ENCODE measurements at regions not wholly inside any gene's neighbourhood (a gene's known extent, or its start where the extent isn't known, plus 50 kb on each side); places are given as distances from the start of the nearest gene placed in this dataset.
"Not testable (repeated sequence)": the region's sequence is repeated elsewhere in the genome, so short reads cannot be mapped to it uniquely, and the experiment has no call there.

GRCh38 chrX:22536746-22537304 lies 264.1 kb downstream of the CBLL2 start:
- no peak for FAIRE-seq

DNA sequence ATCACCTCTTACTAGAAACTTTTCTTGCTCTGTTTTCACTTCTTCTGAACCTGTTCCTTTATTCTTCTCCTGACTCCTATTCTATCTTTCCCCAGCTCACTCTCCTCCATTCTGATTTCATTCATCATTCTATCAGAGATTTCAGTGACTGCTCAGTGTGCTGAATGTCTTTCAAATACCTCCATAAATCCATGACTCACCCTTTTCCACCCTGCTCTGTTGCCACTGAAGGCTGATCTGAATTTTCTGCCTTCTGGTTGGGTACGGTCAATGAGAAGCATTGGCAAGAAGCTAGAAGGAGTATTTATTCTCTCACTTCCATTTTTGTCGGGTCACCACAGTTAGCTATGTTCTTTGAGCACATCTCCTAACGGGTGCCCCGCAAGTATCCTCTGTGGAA lies 265.9 kb downstream of the CBLL2 start:
- no peak for FAIRE-seq

DNA sequence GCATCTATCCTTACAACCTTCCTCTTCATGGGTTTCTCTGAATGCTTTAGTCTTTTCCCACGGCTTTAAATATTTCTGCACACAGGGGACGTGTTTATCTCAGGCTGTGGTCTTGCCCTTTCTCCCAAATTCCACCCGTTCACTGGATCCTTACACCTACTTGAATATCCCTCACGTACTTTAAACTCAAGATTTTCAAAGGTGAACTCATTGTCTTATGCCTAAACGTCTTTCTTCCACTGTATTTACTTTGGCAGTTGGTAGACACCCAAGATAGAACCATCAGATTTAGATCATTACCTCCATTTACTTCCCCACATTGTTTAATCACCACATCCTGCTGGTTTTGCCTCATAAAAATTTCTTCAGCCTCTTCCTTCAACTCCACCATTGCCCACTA lies 269.2 kb downstream of the CBLL2 start:
- no peak for FAIRE-seq

GRCh38 chrX:22542641-22543040 lies 269.9 kb downstream of the CBLL2 start:
- no peak for FAIRE-seq

DNA sequence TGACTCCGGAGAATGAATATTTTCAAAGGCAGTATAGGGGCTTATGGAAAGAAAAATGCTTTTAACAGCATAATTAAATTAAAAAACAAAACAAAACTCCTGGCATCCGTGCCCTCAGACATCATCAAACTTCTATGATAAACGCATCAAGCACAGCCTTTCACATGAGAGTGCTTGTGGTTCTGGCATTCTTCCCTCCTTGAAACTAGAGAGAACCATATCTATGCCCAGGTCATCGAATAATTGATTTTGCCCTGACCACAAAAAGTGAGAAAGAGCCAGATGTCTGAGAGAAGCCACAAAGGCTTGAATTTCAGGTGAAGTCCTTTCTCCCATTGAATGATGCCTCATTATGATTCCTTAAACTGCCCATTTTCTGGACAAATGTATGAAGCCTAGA lies 286.8 kb downstream of the CBLL2 start:
- FAIRE-seq: no peak

- FAIRE-seq: no peak
These were observed 302.6 kb downstream of the CBLL2 start for GRCh38 chrX:22575161-22575845.

- no peak for FAIRE-seq
These were observed 304.5 kb downstream of the CBLL2 start for GRCh38 chrX:22577181-22577580.

DNA sequence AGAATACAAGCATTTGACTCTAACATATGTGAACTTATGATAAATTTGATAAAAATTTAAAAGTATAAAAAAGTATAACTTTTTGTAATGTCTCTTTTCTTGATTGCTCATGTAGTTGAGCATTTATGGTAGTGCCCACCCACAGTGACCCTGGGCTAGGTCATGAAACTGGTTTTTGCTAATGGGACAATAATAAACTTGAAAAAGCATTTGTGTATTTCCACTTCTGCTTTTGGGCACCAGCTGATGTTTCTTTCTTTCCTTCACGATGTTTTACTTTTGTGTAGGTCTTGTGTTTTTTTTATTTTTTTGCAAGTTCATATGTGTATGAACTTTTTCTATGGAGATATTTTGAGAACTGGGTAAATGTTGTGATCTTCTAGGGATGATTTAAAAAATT lies 313.1 kb downstream of the CBLL2 start:
- FAIRE-seq: no peak

DNA sequence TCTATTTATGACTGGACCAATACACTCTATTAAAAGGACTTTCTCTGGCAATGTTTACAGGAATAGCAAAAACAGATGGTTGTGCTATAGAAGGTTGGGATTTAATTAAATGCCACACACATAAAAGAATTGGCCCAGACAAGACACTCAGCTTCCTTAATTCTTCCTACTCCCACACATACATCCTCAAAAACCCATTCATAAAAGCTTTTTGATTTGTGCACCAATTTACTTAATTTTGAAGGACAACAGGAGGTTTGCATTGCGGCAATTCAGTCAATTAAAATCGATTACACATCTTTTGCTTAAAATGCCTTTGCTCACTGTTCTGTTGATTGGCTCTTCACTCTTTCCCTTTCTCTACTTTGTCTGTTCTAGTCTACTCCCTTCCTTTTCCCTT lies 317.1 kb downstream of the CBLL2 start:
- FAIRE-seq: no peak

- no peak for FAIRE-seq
These were observed 322.1 kb downstream of the CBLL2 start for GRCh38 chrX:22594766-22595165.

DNA sequence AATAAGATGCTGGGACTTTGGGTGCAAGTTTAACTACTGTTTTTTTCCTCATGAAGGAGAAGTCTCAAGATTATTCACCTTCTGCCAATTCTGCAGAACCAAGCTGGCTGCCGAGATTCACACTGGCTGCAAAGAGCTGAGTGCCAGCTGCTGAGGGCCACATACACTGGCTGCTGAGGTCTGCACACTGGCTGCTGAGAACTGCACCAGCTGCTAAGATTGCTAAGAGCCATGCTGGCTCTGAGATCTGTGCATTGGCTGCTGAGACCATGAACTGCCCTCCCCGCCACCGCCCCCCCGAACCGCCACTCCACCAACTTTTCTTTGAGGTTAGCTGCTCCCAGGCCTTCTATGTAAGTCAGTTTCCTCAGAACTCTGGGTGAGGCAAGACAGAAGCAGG lies 330.3 kb downstream of the CBLL2 start:
- no peak for FAIRE-seq

- FAIRE-seq: not testable (repeated sequence)
These were observed 336.7 kb downstream of the CBLL2 start for GRCh38 chrX:22609452-22609851.

DNA sequence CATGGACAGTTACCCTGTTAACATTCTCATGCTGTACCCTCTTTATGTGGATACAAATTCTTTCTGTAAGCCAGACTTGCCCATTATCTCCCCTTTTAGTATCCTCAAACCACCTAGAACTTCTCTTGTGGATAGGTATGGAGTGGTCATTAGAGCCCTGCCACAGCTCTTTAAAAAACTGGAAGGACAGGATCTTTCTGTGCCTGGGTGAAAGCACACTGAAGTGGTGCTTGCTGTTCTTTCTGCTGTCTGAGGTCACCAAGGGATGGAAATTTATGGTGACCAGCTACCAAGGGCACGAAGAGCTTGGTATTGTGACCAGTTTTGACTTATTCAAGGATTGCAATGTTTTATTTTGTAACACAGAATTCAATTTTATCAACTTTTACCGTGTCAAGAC lies 344.2 kb downstream of the CBLL2 start:
- FAIRE-seq: no peak

DNA sequence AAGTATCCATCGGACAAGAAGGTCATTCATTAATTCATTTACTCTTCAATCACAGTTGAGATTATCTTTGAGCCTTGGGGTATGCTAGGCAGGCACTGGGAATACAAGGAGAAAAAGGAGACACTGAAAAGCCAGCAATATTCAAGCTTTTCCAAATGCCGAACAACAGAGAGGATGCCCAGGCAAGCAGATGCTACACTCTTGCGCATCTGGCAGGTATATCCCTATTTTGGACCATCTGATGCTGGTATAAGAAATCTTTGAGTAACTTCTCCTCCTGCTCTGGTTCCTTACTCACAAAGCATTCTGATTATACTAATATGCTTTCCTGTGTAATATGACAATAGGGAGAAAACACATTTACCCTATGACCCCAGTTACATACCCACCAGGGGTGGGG lies 354.9 kb downstream of the CBLL2 start:
- no peak for FAIRE-seq

- no peak for FAIRE-seq
These were observed 355.6 kb downstream of the CBLL2 start for GRCh38 chrX:22628275-22628674.

- FAIRE-seq: no peak
These were observed 356.5 kb downstream of the CBLL2 start for GRCh38 chrX:22629105-22629725.

DNA sequence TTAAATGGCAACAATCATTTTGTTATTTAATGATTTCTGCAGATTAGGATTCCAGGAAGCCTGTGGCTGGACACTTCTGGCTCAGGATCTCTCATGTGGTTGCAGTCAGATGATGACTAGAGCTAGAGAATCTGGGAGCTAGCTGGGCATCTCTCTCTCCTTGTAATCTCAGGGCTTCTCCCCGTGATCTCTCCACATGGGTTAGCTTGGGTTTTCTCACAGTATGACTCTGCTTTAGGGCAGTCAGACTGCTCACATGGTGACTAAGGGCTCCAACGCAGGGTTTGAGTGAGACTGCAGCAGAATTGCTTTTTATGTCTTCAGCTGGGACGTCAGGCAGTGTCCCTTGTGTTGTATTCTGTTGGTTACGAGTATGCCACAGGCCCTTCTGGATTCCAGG lies 361.4 kb downstream of the CBLL2 start:
- no peak for FAIRE-seq

- FAIRE-seq: no peak
These were observed 362.0 kb downstream of the CBLL2 start for GRCh38 chrX:22634751-22635150.

- FAIRE-seq: no peak
These were observed 351.5 kb upstream of the DDX53 start for GRCh38 chrX:22648281-22648680.

GRCh38 chrX:22650691-22651090 lies 349.1 kb upstream of the DDX53 start:
- no peak for FAIRE-seq

GRCh38 chrX:22652596-22652995 lies 347.2 kb upstream of the DDX53 start:
- FAIRE-seq: no peak

DNA sequence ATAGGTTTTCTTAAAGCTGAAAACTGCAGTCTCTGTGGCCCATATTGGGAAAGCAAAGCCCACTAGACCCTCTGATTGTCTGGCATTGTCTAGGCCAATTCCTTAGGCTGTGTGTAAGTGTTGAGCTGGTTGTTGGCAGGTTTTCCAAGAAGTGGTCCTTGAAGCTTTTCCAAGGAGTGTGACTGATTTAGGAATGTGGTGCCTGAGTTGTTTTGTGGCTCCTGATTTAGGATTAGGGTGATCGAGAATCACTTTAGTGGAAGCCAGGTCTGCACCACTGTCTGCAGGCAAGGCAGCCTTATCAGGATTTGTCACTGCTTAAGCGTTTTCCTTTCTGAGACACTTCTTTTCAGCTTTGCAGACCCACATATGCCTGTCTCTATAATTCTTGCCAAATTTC lies 339.0 kb upstream of the DDX53 start:
- FAIRE-seq: no peak

GRCh38 chrX:22662776-22663175 lies 337.0 kb upstream of the DDX53 start:
- no peak for FAIRE-seq

GRCh38 chrX:22664826-22665225 lies 334.9 kb upstream of the DDX53 start:
- FAIRE-seq: no peak

DNA sequence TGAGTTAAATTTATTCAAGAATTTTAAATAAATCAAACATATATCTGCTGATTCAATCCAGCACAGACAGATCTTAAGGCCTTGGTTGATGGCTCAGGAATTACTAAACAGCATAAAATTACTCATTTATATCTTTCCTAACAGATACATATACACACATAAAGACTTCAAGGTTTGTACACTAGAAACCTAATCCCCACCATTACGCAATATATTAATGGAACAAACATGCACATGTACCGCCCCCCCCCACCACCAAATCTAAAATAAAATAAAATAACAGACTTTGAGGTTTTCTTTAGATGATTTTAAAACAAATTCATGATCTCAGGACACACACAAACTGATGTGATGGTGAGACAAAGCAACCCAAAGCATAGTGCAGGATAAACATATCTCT lies 333.9 kb upstream of the DDX53 start:
- no peak for FAIRE-seq

All from TTC549 (cell line).